HepG2 (cell line): ENCODE measurements at regions not wholly inside any gene's neighbourhood (a gene's known extent, or its start where the extent isn't known, plus 50 kb on each side); places are given as distances from the start of the nearest gene placed in this dataset.

ENCODE experiments used
- KDM5A ChIP-seq: fragments of 200-600 bp; sonication (generic); IDR thresholded peaks from 2 replicates; pipeline ENCODE4 v1.7.0; 2018; ENCODE audit warnings: antibody characterized with exemption, mild to moderate bottlenecking, low read length, borderline replicate concordance
- PAXIP1 ChIP-seq: sonication (generic); formaldehyde crosslinking; conservative IDR thresholded peaks from 2 replicates; pipeline ENCODE4 v1.4.0; 2020; ENCODE audit warnings: mild to moderate bottlenecking, missing genetic modification reagents, moderate library complexity
- POLR2AphosphoS2 ChIP-seq: IDR thresholded peaks from 2 replicates; pipeline ENCODE4 v1.6.1; 2011; ENCODE audit warnings: low read depth, low read length, improper control_type of control experiment
- SNAPC4 ChIP-seq: sonication (generic); formaldehyde crosslinking; IDR thresholded peaks from 2 replicates; pipeline ENCODE4 v1.4.0; 2020; ENCODE audit warnings: mild to moderate bottlenecking, missing genetic modification reagents
- ZBTB21 ChIP-seq: sonication (generic); formaldehyde crosslinking; IDR thresholded peaks from 2 replicates; pipeline ENCODE4 v1.4.0; 2020; ENCODE audit warnings: missing genetic modification reagents
- ZNF18 ChIP-seq: sonication (generic); formaldehyde crosslinking; IDR thresholded peaks from 2 replicates; pipeline ENCODE4 v1.8.0; 2022; ENCODE audit warnings: mild to moderate bottlenecking, missing genetic modification reagents; ENCODE audit not compliant: insufficient replicate concordance
- ZNF343 ChIP-seq: sonication (generic); formaldehyde crosslinking; IDR thresholded peaks from 2 replicates; pipeline ENCODE4 v1.4.0; 2020; ENCODE audit warnings: mild to moderate bottlenecking, missing genetic modification reagents
- ZNF513 ChIP-seq: sonication (generic); formaldehyde crosslinking; conservative IDR thresholded peaks from 2 replicates; pipeline ENCODE4 v1.5.0; 2020; ENCODE audit warnings: missing genetic modification reagents

- TF ChIP-seq ZBTB21 (CRISPR knock-in tag) (no peak), KDM5A (no peak), ZNF343 (CRISPR knock-in tag) (no peak), ZNF513 (CRISPR knock-in tag) (no peak), ZNF18 (CRISPR knock-in tag) (no peak), PAXIP1 (CRISPR knock-in tag) (no peak), SNAPC4 (CRISPR knock-in tag) (no peak), POLR2AphosphoS2 (no peak)
- TF ChIP-seq, all 625 proteins: peak for 0
Measured at GRCh38 chr12:42807251-42807650, 217.7 kb upstream of the PRICKLE1 start (continued).
